ENCODE measurements at regions not wholly inside any gene's neighbourhood (a gene's known extent, or its start where the extent isn't known, plus 50 kb on each side); places are given as distances from the start of the nearest gene placed in this dataset.

DNA sequence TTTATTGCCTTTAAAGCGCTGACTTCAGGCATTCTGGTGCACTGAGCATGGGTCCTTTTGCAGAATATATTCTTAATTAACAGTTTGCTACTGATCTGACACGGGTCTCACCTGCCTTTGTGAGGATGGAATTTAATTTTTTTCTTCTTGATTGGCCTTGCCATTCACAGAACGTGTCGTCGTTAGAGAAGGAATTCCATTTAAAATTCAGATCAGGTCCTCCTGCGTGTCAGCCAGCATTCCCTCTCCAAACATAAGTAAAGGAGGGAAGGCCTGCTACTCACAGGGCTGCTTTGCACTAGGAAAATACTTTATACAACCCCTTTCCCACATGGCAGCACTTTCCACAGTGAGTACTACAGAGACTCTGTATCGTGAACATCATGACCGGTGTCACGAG, 492.7 kb downstream of the NTRK3 start:
- TF ChIP-seq, protein P1, sequence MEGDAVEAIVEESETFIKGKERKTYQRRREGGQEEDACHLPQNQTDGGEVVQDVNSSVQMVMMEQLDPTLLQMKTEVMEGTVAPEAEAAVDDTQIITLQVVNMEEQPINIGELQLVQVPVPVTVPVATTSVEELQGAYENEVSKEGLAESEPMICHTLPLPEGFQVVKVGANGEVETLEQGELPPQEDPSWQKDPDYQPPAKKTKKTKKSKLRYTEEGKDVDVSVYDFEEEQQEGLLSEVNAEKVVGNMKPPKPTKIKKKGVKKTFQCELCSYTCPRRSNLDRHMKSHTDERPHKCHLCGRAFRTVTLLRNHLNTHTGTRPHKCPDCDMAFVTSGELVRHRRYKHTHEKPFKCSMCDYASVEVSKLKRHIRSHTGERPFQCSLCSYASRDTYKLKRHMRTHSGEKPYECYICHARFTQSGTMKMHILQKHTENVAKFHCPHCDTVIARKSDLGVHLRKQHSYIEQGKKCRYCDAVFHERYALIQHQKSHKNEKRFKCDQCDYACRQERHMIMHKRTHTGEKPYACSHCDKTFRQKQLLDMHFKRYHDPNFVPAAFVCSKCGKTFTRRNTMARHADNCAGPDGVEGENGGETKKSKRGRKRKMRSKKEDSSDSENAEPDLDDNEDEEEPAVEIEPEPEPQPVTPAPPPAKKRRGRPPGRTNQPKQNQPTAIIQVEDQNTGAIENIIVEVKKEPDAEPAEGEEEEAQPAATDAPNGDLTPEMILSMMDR (IDR thresholded peaks at IDR 0.05; ENCODE audit: insufficient read depth, low read depth, low read length, missing control alignments), result no peak
- DNase-seq (ENCODE audit: low read depth), result no peak
- H3K4me3 ChIP-seq (ENCODE audit: low read length), result no peak overlapping the region

DNA sequence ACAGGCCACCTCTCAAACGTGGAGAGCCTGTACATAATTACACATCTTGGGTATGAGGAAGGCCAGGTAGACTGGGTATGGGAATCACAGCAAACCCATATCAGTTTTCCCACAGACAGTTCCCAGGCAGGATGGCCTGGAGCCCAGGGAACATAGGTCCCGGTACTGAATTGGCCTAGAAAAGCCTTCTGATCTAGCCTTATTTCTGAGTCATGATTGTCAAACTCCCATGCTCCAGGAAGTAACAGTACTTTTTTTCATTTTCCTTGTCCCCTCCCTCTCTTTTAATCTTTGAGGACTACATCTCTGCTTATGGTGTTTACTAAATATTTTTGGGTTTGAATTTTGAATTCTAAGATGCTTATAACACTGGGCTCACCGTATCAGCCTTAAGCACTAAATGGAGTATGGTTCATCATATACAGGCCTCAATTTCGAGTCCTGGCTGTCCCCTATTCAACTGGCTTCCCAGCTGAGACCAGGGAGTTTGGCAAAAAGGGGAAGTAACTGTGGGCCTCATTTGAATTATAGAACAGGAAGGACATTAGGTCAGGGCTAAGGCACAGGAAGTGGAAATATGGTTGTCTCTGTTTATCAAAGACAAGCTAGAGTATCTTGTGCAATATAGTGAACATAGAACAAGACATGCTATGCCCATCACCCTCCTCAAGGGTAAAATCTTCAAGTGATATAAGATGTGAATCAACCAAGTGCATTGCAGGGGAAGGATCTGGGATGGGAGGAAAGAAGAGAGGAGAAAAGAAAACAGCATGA, 494.6 kb downstream of the NTRK3 start:
- TF ChIP-seq, protein P1 (IDR thresholded peaks at IDR 0.05; ENCODE audit: insufficient read depth, low read depth, low read length, missing control alignments), result no peak
- H3K4me3 ChIP-seq (ENCODE audit: low read length), result no peak overlapping the region
- no peak for DNase-seq (ENCODE audit: low read depth)

DNA sequence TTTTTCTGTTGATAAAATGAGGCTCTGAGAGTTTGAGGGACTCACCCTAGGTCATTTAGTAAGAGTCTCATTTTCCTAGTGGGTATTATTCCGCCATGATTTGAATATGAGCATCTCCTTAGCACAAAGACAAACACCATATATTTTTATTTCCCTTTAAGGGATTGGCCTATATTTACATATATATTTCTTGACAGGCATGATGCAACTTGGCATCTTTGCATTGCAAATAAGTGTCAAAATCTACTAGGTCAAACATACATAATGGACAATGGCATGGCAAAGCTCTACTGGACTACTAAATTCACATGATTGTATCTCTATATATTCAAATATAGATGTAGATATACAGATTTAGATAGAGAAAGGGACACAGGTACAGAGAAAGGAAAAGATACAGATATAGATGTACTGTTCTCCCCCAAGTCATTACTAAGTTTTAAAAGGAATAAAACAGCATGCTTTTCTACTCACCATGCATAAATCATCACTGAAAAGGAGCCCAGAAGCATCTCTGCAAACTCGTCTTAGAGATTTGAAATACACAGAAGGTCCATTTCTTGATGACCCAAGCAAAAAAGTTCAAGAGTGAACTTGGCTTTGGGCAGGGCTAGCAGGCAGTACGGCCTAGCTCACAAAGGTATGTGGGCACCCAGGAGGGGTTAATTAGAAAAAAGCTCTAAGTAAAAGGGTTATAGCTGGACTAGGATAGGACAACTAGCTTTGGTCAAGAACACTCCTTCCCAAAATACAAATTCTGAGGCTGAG, 495.8 kb downstream of the NTRK3 start:
- no peak for DNase-seq (ENCODE audit: low read depth)
- TF ChIP-seq, protein P1 (IDR thresholded peaks at IDR 0.05; ENCODE audit: insufficient read depth, low read depth, low read length, missing control alignments), result no peak
- no peak overlapping the region for H3K4me3 ChIP-seq (ENCODE audit: low read length)

DNA sequence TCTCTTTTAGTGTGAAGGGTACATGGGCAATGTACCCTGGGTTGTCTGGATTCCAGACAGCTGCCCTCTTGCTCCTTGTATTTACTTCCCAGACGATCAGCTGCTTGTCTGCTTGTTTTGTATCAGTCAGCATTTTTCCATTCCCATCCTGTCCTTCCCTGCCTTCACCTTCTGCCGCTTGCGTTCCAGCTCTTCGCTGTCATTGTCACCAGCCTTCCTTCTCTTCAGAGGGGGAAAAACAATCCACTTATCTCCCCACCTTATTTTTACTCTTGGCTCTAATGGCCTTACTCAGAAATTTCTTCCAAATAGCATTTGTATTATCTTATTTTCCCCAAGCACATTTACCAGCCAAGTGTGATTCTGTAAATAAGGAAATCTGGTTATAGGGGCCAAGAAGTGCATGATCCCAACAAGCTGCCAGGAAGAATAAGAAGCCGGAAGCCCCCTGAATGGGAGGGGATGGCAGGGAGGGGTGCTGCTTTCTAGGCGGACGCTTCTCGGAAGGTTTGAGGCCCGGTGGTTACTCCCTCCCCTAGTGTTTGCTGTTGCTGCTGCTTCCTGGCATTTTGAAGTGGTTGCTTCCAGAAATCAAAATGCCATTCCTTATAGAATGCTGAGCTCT, 497.6 kb downstream of the NTRK3 start:
- DNase-seq (ENCODE audit: low read depth), result no peak
- TF ChIP-seq, protein P1 (IDR thresholded peaks at IDR 0.05; ENCODE audit: insufficient read depth, low read depth, low read length, missing control alignments), result no peak
- no peak overlapping the region for H3K4me3 ChIP-seq (ENCODE audit: low read length)

DNA sequence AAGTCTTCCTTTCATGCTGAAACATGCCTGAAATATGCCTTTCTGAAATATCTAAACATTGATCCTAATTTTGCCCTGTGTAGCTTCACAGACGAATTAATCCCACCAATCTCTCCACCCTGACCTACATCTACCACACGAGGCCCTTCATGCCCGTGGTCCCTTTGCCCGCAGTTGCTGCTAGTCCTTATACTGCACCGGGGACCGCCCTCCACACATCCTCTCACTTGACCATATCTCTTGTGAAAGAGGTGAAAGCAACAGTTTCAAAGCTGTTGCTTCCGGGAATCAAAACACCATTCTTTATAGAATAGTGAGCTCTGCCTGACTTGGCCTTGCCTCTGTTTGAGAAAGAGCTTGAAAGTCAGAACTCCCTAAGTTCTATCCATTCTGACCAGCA, 499.5 kb downstream of the NTRK3 start:
- H3K4me3 ChIP-seq (ENCODE audit: low read length), result no peak overlapping the region
- TF ChIP-seq, protein P1 (IDR thresholded peaks at IDR 0.05; ENCODE audit: insufficient read depth, low read depth, low read length, missing control alignments), result no peak

DNA sequence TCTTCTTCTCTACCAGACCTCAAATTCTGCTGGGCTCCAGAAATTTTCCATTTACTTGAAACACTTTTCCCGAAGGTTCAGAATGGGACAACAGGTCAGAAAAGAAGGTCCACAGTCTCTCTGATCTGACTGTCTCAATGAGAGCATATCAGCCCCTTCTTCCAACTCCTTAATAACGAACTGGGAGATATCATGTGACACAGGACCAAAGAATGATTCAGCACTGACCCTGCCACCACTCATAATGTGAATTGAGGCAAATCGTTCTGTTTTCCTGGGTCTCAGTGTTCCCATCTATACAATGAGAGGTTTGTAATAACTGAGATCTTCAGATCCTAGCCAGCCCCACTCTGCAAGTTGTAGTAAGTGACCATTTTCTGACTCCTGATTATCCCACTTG, 500.5 kb downstream of the NTRK3 start:
- H3K4me3 ChIP-seq (ENCODE audit: low read length), result no peak overlapping the region
- no peak for DNase-seq (ENCODE audit: low read depth)
- TF ChIP-seq, protein P1 (IDR thresholded peaks at IDR 0.05; ENCODE audit: insufficient read depth, low read depth, low read length, missing control alignments), result no peak

More for the DNA sequence above, 499.5 kb downstream of the NTRK3 start:
- DNase-seq (ENCODE audit: low read depth), result no peak

Measured in epithelial cell of esophagus (primary cell).